ENCODE measurements at regions not wholly inside any gene's neighbourhood (a gene's known extent, or its start where the extent isn't known, plus 50 kb on each side); places are given as distances from the start of the nearest gene placed in this dataset.

DNA sequence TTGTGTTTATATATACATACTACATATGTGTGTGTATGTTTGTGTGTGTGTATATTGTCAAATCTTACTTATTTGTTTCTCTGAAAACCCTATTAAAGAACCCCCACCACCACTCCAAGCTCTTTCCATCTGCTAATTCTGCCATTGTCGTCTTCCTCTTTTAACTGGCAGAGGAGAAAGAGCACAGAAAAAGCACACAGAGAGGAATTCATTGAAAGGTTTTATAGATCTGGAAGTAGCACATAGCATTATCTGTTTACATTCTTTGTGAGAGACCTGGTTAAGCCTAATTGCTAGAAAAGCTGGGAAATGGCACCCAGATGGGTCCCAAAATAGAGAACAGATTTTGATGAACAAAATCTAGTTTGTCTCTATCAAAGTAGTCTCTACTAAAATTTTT is 800.0 kb upstream of the PIK3C3 start:
- POLR2A ChIA-PET (ENCODE audit: unreplicated experiment) = no interaction called here

DNA sequence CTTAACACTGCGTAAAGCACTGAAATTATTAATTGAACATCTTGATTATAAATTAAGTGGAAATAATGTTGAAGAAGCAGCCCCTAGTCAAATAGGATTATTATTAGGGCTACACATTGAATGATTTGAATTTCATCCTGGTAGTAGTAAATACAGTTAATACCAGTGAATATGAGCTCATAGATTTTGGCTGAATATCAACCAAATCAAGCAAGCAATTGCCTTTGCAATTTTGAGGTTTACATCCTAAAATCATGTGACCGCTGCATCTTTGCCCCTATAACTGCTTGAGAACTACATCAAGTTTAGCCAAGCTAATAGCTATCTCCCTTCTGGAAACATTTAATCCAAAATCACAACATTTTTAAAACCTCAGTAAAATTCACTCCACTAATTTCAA is 801.2 kb upstream of the PIK3C3 start:
- Histone ChIP-seq H3K4me2 (ENCODE audit: low read length) (no peak overlapping the region), H3K79me2 (ENCODE audit: low read length) (no peaks in the 10 kb centered on the region), H3K27ac (ENCODE audit: low read length) (no peak overlapping the region), H3K9me2 (replicated peaks; ENCODE audit: low read length) (no peaks in the 10 kb centered on the region), H3K9ac (ENCODE audit: low read length) (no peak overlapping the region), H3K27me3 (ENCODE audit: low read length) (no peaks in the 10 kb centered on the region), H3K4me3 (ENCODE audit: low read length) (no peak overlapping the region), H4K20me1 (ENCODE audit: low read length) (no peaks in the 10 kb centered on the region), H3K9me3 (ENCODE audit: low read length) (no peaks in the 10 kb centered on the region), H3K36me3 (ENCODE audit: low read depth, low read length) (no peaks in the 10 kb centered on the region), H2AFZ (ENCODE audit: low read length) (no peak overlapping the region), H3K4me1 (ENCODE audit: insufficient read depth, low read length) (no peaks in the 10 kb centered on the region), H3F3A (ENCODE audit: low read length, unreplicated experiment) (no peaks in the 10 kb centered on the region)
- TF ChIP-seq EZH2 (IDR thresholded peaks at IDR 0.05; ENCODE audit: low read length, unreplicated experiment) (no peak), CTCF (conservative IDR thresholded peaks at IDR 0.05; ENCODE audit: low read depth, low read length) (no peak), EZH2phosphoT487 (IDR thresholded peaks at IDR 0.05; ENCODE audit: borderline replicate concordance, low read length) (no peak)
- DNase-seq = no peak
- ChIA-PET CTCF (no interaction called here), POLR2A (ENCODE audit: unreplicated experiment) (no interaction called here)
- intact Hi-C loops (cut with micrococcal nuclease) = no loop called here
- no TSS peak for BruUV-seq (replicated peaks)
- no peak for ATAC-seq

More for the DNA sequence above, 800.0 kb upstream of the PIK3C3 start:
- Histone ChIP-seq H3K9me3 (ENCODE audit: low read length) (no peaks in the 10 kb centered on the region), H3K4me2 (ENCODE audit: low read length) (no peak overlapping the region), H3K27ac (ENCODE audit: low read length) (no peak overlapping the region), H3K79me2 (ENCODE audit: low read length) (no peaks in the 10 kb centered on the region), H3K36me3 (ENCODE audit: low read depth, low read length) (no peaks in the 10 kb centered on the region), H4K20me1 (ENCODE audit: low read length) (no peaks in the 10 kb centered on the region), H3K9ac (ENCODE audit: low read length) (no peak overlapping the region), H3K4me1 (ENCODE audit: insufficient read depth, low read length) (no peaks in the 10 kb centered on the region), H3K27me3 (ENCODE audit: low read length) (no peaks in the 10 kb centered on the region), H3K4me3 (ENCODE audit: low read length) (no peak overlapping the region), H3F3A (ENCODE audit: low read length, unreplicated experiment) (no peaks in the 10 kb centered on the region), H2AFZ (ENCODE audit: low read length) (no peak overlapping the region), H3K9me2 (replicated peaks; ENCODE audit: low read length) (no peaks in the 10 kb centered on the region)
- BruUV-seq (replicated peaks) = no TSS peak
- CTCF ChIA-PET = no interaction called here
- TF ChIP-seq EZH2phosphoT487 (IDR thresholded peaks at IDR 0.05; ENCODE audit: borderline replicate concordance, low read length) = no peak
- no peak for TF ChIP-seq CTCF (conservative IDR thresholded peaks at IDR 0.05; ENCODE audit: low read depth, low read length)
- TF ChIP-seq EZH2 (IDR thresholded peaks at IDR 0.05; ENCODE audit: low read length, unreplicated experiment) = no peak
- ATAC-seq (no peak), DNase-seq (no peak)
- intact Hi-C loops (cut with micrococcal nuclease) = no loop called here

DNA sequence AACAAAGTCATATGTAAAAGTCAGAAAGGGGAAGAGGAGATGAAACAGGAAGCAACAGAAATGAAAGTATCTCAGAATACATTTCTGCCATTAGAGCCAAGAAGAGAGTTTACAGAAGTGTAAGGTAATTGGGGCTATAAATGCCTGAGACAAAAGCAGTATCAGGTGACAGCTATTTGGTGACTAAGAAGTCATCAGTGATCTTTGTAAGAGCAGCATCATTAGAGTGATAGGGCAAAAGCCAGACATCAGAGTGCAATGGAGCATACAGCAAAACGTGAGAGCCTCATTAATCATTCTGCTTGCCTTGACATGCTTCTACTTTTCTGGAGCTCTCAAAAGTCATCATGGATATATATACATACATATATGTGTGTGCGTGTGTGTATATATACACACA is 804.7 kb upstream of the PIK3C3 start:
- H4K20me1 ChIP-seq (ENCODE audit: low read length) = no peaks in the 10 kb centered on the region
- no peak overlapping the region for H3K9ac ChIP-seq (ENCODE audit: low read length)
- H3K36me3 ChIP-seq (ENCODE audit: low read depth, low read length) = no peaks in the 10 kb centered on the region
- no peaks in the 10 kb centered on the region for H3K79me2 ChIP-seq (ENCODE audit: low read length)
- ChIA-PET CTCF (no interaction called here), POLR2A (ENCODE audit: unreplicated experiment) (no interaction called here)
- no peaks in the 10 kb centered on the region for H3K9me3 ChIP-seq (ENCODE audit: low read length)
- H3K4me3 ChIP-seq (ENCODE audit: low read length) = no peak overlapping the region
- no peak for TF ChIP-seq EZH2 (IDR thresholded peaks at IDR 0.05; ENCODE audit: low read length, unreplicated experiment)
- no peak for TF ChIP-seq EZH2phosphoT487 (IDR thresholded peaks at IDR 0.05; ENCODE audit: borderline replicate concordance, low read length)
- TF ChIP-seq CTCF (conservative IDR thresholded peaks at IDR 0.05; ENCODE audit: low read depth, low read length) = no peak
- ATAC-seq (no peak), DNase-seq (no peak)
- no peaks in the 10 kb centered on the region for H3F3A ChIP-seq (ENCODE audit: low read length, unreplicated experiment)
- H3K4me1 ChIP-seq (ENCODE audit: insufficient read depth, low read length) = no peaks in the 10 kb centered on the region
- H3K9me2 ChIP-seq (replicated peaks; ENCODE audit: low read length) = no peaks in the 10 kb centered on the region
- BruUV-seq (replicated peaks) = no TSS peak
- no peak overlapping the region for H2AFZ ChIP-seq (ENCODE audit: low read length)
- no peak overlapping the region for H3K27ac ChIP-seq (ENCODE audit: low read length)
- no peaks in the 10 kb centered on the region for H3K27me3 ChIP-seq (ENCODE audit: low read length)
- H3K4me2 ChIP-seq (ENCODE audit: low read length) = no peak overlapping the region
- intact Hi-C loops (cut with micrococcal nuclease) = no loop called here
